ENCODE measurements at regions not wholly inside any gene's neighbourhood (a gene's known extent, or its start where the extent isn't known, plus 50 kb on each side); places are given as distances from the start of the nearest gene placed in this dataset.

GRCh38 chr10:83276971-83277370 lies 862.3 kb upstream of the GHITM start:
- H3K9me3 Mint-ChIP-seq: peaks cover 9% of the 10 kb centered on the region
- no peak overlapping the region for H3K27ac Mint-ChIP-seq
- intact Hi-C loops (cut with micrococcal nuclease): no loop called here
- H3K4me3 Mint-ChIP-seq (ENCODE audit: low read depth): no peak overlapping the region
- H3K36me3 Mint-ChIP-seq (ENCODE audit: low read depth): no peaks in the 10 kb centered on the region
- no peaks in the 10 kb centered on the region for H3K27me3 Mint-ChIP-seq (ENCODE audit: low read depth)
- H3K4me1 Mint-ChIP-seq (ENCODE audit: low read depth): no peaks in the 10 kb centered on the region
- DNase-seq (ENCODE audit: low spot score): no peak

GRCh38 chr10:83283151-83283550 lies 856.2 kb upstream of the GHITM start:
- Mint-ChIP-seq H3K4me1 (ENCODE audit: low read depth) (no peaks in the 10 kb centered on the region), H3K9me3 (peaks cover 12% of the 10 kb centered on the region), H3K36me3 (ENCODE audit: low read depth) (no peaks in the 10 kb centered on the region), H3K27ac (no peak overlapping the region), H3K4me3 (ENCODE audit: low read depth) (no peak overlapping the region), H3K27me3 (ENCODE audit: low read depth) (no peaks in the 10 kb centered on the region)
- intact Hi-C loops (cut with micrococcal nuclease): no loop called here
- DNase-seq (ENCODE audit: low spot score): no peak

- no peak for DNase-seq (ENCODE audit: low spot score)
- no peak overlapping the region for H3K27ac Mint-ChIP-seq
- H3K4me1 Mint-ChIP-seq (ENCODE audit: low read depth): no peaks in the 10 kb centered on the region
- H3K27me3 Mint-ChIP-seq (ENCODE audit: low read depth): no peaks in the 10 kb centered on the region
- no peaks in the 10 kb centered on the region for H3K36me3 Mint-ChIP-seq (ENCODE audit: low read depth)
- H3K4me3 Mint-ChIP-seq (ENCODE audit: low read depth): no peak overlapping the region
- peaks cover 11% of the 10 kb centered on the region for H3K9me3 Mint-ChIP-seq
- intact Hi-C loops (cut with micrococcal nuclease): no loop called here
Measured at GRCh38 chr10:83287374-83287773, 851.9 kb upstream of the GHITM start.

- no peak for DNase-seq (ENCODE audit: low spot score)
- Mint-ChIP-seq H3K27me3 (ENCODE audit: low read depth) (no peaks in the 10 kb centered on the region), H3K36me3 (ENCODE audit: low read depth) (no peaks in the 10 kb centered on the region), H3K4me3 (ENCODE audit: low read depth) (no peak overlapping the region), H3K4me1 (ENCODE audit: low read depth) (no peaks in the 10 kb centered on the region), H3K9me3 (peaks cover 16% of the 10 kb centered on the region), H3K27ac (no peak overlapping the region)
- intact Hi-C loops (cut with micrococcal nuclease): no loop called here
Measured at GRCh38 chr10:83289373-83289772, 849.9 kb upstream of the GHITM start.

GRCh38 chr10:83289948-83290347 lies 849.4 kb upstream of the GHITM start:
- H3K36me3 Mint-ChIP-seq (ENCODE audit: low read depth): no peaks in the 10 kb centered on the region
- no peak overlapping the region for H3K4me3 Mint-ChIP-seq (ENCODE audit: low read depth)
- H3K4me1 Mint-ChIP-seq (ENCODE audit: low read depth): no peaks in the 10 kb centered on the region
- H3K27ac Mint-ChIP-seq: no peak overlapping the region
- H3K27me3 Mint-ChIP-seq (ENCODE audit: low read depth): no peaks in the 10 kb centered on the region
- DNase-seq (ENCODE audit: low spot score): no peak
- intact Hi-C loops (cut with micrococcal nuclease): no loop called here
- peaks cover 16% of the 10 kb centered on the region for H3K9me3 Mint-ChIP-seq

- intact Hi-C loops (cut with micrococcal nuclease): no loop called here
- Mint-ChIP-seq H3K9me3 (peaks cover 25% of the 10 kb centered on the region), H3K36me3 (ENCODE audit: low read depth) (no peaks in the 10 kb centered on the region), H3K27me3 (ENCODE audit: low read depth) (no peaks in the 10 kb centered on the region), H3K4me1 (ENCODE audit: low read depth) (no peaks in the 10 kb centered on the region), H3K4me3 (ENCODE audit: low read depth) (no peak overlapping the region), H3K27ac (no peak overlapping the region)
- no peak for DNase-seq (ENCODE audit: low spot score)
Measured at GRCh38 chr10:83301732-83302131, 837.6 kb upstream of the GHITM start.

GRCh38 chr10:83302623-83303022 lies 836.7 kb upstream of the GHITM start:
- no peak overlapping the region for H3K4me3 Mint-ChIP-seq (ENCODE audit: low read depth)
- DNase-seq (ENCODE audit: low spot score): no peak
- no peaks in the 10 kb centered on the region for H3K27me3 Mint-ChIP-seq (ENCODE audit: low read depth)
- H3K27ac Mint-ChIP-seq: no peak overlapping the region
- H3K4me1 Mint-ChIP-seq (ENCODE audit: low read depth): no peaks in the 10 kb centered on the region
- no peaks in the 10 kb centered on the region for H3K36me3 Mint-ChIP-seq (ENCODE audit: low read depth)
- intact Hi-C loops (cut with micrococcal nuclease): no loop called here
- H3K9me3 Mint-ChIP-seq: peaks cover 24% of the 10 kb centered on the region

GRCh38 chr10:83310688-83311087 lies 828.6 kb upstream of the GHITM start:
- Mint-ChIP-seq H3K4me3 (ENCODE audit: low read depth) (no peak overlapping the region), H3K36me3 (ENCODE audit: low read depth) (no peaks in the 10 kb centered on the region), H3K27me3 (ENCODE audit: low read depth) (no peaks in the 10 kb centered on the region), H3K4me1 (ENCODE audit: low read depth) (no peaks in the 10 kb centered on the region), H3K9me3 (peaks cover 49% of the 10 kb centered on the region), H3K27ac (no peak overlapping the region)
- no peak for DNase-seq (ENCODE audit: low spot score)
- intact Hi-C loops (cut with micrococcal nuclease): no loop called here

- DNase-seq (ENCODE audit: low spot score): no peak
- H3K36me3 Mint-ChIP-seq (ENCODE audit: low read depth): no peaks in the 10 kb centered on the region
- H3K27me3 Mint-ChIP-seq (ENCODE audit: low read depth): no peaks in the 10 kb centered on the region
- no peak overlapping the region for H3K4me3 Mint-ChIP-seq (ENCODE audit: low read depth)
- intact Hi-C loops (cut with micrococcal nuclease): no loop called here
- H3K9me3 Mint-ChIP-seq: peaks cover 48% of the 10 kb centered on the region
- no peak overlapping the region for H3K27ac Mint-ChIP-seq
- H3K4me1 Mint-ChIP-seq (ENCODE audit: low read depth): no peaks in the 10 kb centered on the region
Measured at GRCh38 chr10:83312570-83312969, 826.7 kb upstream of the GHITM start.

GRCh38 chr10:83332690-83333089 lies 806.6 kb upstream of the GHITM start:
- H3K27ac Mint-ChIP-seq: no peak overlapping the region
- intact Hi-C loops (cut with micrococcal nuclease): no loop called here

GRCh38 chr10:83333566-83333965 lies 805.7 kb upstream of the GHITM start:
- no peaks in the 10 kb centered on the region for H3K27me3 Mint-ChIP-seq (ENCODE audit: low read depth)
- no peaks in the 10 kb centered on the region for H3K36me3 Mint-ChIP-seq (ENCODE audit: low read depth)
- no peak overlapping the region for H3K27ac Mint-ChIP-seq
- H3K4me1 Mint-ChIP-seq (ENCODE audit: low read depth): no peaks in the 10 kb centered on the region
- intact Hi-C loops (cut with micrococcal nuclease): no loop called here
- peaks cover 22% of the 10 kb centered on the region for H3K9me3 Mint-ChIP-seq
- H3K4me3 Mint-ChIP-seq (ENCODE audit: low read depth): no peak overlapping the region
- no peak for DNase-seq (ENCODE audit: low spot score)

More at GRCh38 chr10:83332690-83333089, 806.6 kb upstream of the GHITM start:
- H3K27me3 Mint-ChIP-seq (ENCODE audit: low read depth): no peaks in the 10 kb centered on the region
- H3K9me3 Mint-ChIP-seq: peaks cover 25% of the 10 kb centered on the region
- no peaks in the 10 kb centered on the region for H3K36me3 Mint-ChIP-seq (ENCODE audit: low read depth)
- H3K4me1 Mint-ChIP-seq (ENCODE audit: low read depth): no peaks in the 10 kb centered on the region
- no peak overlapping the region for H3K4me3 Mint-ChIP-seq (ENCODE audit: low read depth)
- no peak for DNase-seq (ENCODE audit: low spot score)

GRCh38 chr10:83343676-83344075 lies 795.6 kb upstream of the GHITM start:
- Mint-ChIP-seq H3K4me1 (ENCODE audit: low read depth) (no peaks in the 10 kb centered on the region), H3K9me3 (peaks cover 41% of the 10 kb centered on the region), H3K27ac (no peak overlapping the region), H3K4me3 (ENCODE audit: low read depth) (no peak overlapping the region), H3K36me3 (ENCODE audit: low read depth) (no peaks in the 10 kb centered on the region), H3K27me3 (ENCODE audit: low read depth) (no peaks in the 10 kb centered on the region)
- intact Hi-C loops (cut with micrococcal nuclease): no loop called here
- no peak for DNase-seq (ENCODE audit: low spot score)

GRCh38 chr10:83346266-83346910 lies 792.9 kb upstream of the GHITM start:
- peaks cover 28% of the 10 kb centered on the region for H3K9me3 Mint-ChIP-seq
- no peak overlapping the region for H3K27ac Mint-ChIP-seq
- no peaks in the 10 kb centered on the region for H3K4me1 Mint-ChIP-seq (ENCODE audit: low read depth)
- no peaks in the 10 kb centered on the region for H3K27me3 Mint-ChIP-seq (ENCODE audit: low read depth)
- no peak overlapping the region for H3K4me3 Mint-ChIP-seq (ENCODE audit: low read depth)
- H3K36me3 Mint-ChIP-seq (ENCODE audit: low read depth): no peaks in the 10 kb centered on the region
- intact Hi-C loops (cut with micrococcal nuclease): no loop called here
- DNase-seq (ENCODE audit: low spot score): no peak

- Mint-ChIP-seq H3K4me3 (ENCODE audit: low read depth) (no peak overlapping the region), H3K9me3 (peaks cover 27% of the 10 kb centered on the region), H3K4me1 (ENCODE audit: low read depth) (no peaks in the 10 kb centered on the region), H3K36me3 (ENCODE audit: low read depth) (no peaks in the 10 kb centered on the region), H3K27me3 (ENCODE audit: low read depth) (no peaks in the 10 kb centered on the region), H3K27ac (no peak overlapping the region)
- no peak for DNase-seq (ENCODE audit: low spot score)
- intact Hi-C loops (cut with micrococcal nuclease): no loop called here
Measured at GRCh38 chr10:83352588-83352987, 786.7 kb upstream of the GHITM start.
